GM12864 (cell line): ENCODE measurements at regions not wholly inside any gene's neighbourhood (a gene's known extent, or its start where the extent isn't known, plus 50 kb on each side); places are given as distances from the start of the nearest gene placed in this dataset.

ENCODE experiments used
- DNase-seq: peaks from one replicate; pipeline ENCODE4 v3.0.0-alpha.2; 2011; ENCODE audit warnings: low read depth
- H3K4me3 ChIP-seq: 2 replicates; pipeline ENCODE4 v1.5.1; 2011; ENCODE audit warnings: mild to moderate bottlenecking, low read depth, low read length, control low read depth
- CTCF ChIP-seq: IDR thresholded peaks from 2 replicates; pipeline ENCODE4 v1.5.1; 2011; ENCODE audit warnings: low read depth, mild to moderate bottlenecking, moderate library complexity, low read length, control low read depth, inconsistent platforms; ENCODE audit errors: missing control alignments

- H3K4me3 ChIP-seq = no peak overlapping the region
- DNase-seq = no peak
- no peak for TF ChIP-seq CTCF
Observed at GRCh38 chr18:65016631-65017371, 734.0 kb upstream of the CDH7 start.

GRCh38 chr18:64994370-64994769 lies 756.4 kb upstream of the CDH7 start:
- TF ChIP-seq CTCF = no peak
- no peak for DNase-seq
- no peak overlapping the region for H3K4me3 ChIP-seq

DNA sequence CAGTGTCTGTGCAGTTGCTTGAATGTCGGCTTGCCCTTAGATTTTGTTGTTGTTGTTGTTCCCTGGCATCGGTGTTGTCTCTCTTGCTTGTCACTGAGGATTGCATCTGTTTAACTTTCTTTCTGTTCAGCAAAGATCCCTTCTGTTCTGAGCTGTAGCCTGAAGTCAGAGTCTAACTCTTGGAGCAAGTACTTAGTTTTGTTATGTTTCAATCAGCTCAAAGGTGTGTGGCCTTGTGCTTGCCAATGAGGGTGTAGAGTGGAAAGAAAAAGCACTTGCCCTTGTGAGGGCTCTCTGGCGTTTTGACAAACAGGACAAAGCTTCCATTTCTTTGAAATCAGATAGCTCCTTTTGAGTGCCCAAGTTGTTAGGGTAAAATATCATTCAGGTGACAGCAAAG lies 757.1 kb upstream of the CDH7 start:
- H3K4me3 ChIP-seq = no peak overlapping the region
- no peak for TF ChIP-seq CTCF
- no peak for DNase-seq

DNA sequence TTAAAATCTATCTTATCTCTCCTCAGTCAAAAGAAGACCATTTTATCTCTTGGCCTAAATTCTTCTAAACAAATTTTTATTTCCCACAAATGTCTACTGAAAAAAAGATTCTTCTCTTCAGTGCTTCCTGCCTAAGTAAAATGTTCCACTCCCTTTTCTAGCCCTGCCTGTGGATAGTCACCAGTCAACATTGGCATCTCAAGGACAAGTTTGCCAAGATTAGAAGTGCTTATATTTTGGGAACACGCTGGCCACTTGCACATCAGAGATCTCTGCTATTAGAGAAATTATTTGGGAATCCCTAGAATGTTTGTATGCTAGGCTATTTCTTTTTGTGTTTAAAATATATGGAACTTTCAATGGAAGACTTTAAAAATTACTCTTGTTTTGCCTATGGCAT lies 758.2 kb upstream of the CDH7 start:
- H3K4me3 ChIP-seq = no peak overlapping the region
- TF ChIP-seq CTCF = no peak

DNA sequence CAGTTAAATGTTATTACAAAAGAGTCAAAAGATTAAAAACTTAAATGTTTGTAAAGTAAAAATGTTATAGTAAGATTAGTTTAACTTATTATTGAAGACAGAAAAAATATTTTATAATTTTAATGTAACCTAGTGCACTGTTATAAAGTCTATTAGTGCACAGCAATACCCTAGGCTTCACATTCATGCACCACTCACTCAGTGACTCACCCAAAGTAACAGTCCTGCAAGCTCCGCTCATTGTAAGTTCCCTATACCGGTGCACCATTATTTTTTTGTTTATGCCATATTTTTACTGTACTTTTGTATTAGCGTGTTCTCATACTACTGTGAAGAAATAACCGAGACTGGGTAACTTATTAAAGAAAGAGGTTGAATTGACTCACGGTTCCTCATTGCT lies 759.7 kb upstream of the CDH7 start:
- no peak for TF ChIP-seq CTCF
- no peak for DNase-seq
- H3K4me3 ChIP-seq = no peak overlapping the region

More for the DNA sequence above, 758.2 kb upstream of the CDH7 start:
- no peak for DNase-seq

DNA sequence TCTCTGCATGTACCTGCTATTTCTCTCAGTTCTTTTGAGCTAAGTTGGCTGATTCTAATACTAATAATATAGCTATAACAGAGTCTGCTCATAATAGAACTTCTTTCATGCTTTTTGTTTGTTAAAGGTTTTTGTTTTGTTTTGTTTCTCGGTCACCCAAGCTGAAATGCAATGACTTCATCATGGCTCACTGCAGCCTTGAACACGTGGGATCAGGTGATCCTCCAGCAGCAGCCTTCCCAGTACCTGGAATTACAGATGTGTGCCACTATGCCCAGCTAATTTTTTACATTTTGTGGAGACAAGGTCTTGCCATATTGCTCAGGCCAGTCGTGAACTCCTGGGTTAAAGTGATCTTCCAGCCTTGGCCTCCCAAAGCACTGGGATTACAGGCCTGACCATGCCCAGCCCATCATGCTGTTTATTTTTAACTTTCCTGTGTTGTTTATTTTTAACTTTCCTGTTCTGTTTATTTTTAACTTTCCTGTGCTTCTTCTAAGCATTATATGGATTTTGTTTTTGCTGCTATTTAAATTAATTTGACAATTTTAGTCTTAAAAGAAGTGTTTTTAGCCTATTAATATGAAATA lies 763.8 kb upstream of the CDH7 start:
- TF ChIP-seq CTCF = no peak
- no peak for DNase-seq
- H3K4me3 ChIP-seq = no peak overlapping the region
